ENCODE measurements at regions not wholly inside any gene's neighbourhood (a gene's known extent, or its start where the extent isn't known, plus 50 kb on each side); places are given as distances from the start of the nearest gene placed in this dataset.

DNA sequence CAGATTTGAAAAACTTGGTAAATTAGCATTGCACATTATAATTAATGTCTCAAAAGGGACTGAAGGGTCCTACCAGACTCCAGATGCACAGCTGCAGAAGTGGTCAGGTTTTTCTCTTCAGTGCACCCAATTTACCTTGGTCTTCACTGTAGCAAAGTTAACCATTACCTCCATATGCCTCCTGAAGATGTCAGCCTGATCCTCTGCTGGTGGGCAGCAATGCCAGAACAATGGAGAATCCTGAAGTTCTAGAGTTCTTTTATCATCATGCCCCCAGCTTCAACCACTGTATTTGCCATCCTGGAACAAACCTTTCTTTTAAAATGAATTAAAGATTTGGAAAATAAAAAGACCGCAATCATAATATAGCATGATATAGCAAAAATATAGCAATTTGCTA is 1774.8 kb upstream of the CELF4 start:
- Histone ChIP-seq H3K4me3 (ENCODE audit: low read length) (no peak overlapping the region), H3K4me1 (ENCODE audit: insufficient read depth, low read length) (no peaks in the 10 kb centered on the region), H2AFZ (ENCODE audit: low read length) (no peak overlapping the region), H3K27me3 (ENCODE audit: low read length) (no peaks in the 10 kb centered on the region), H3K27ac (ENCODE audit: low read length) (no peak overlapping the region), H3K9me2 (replicated peaks; ENCODE audit: low read length) (no peaks in the 10 kb centered on the region), H3K36me3 (ENCODE audit: low read depth, low read length) (no peaks in the 10 kb centered on the region), H3K9ac (ENCODE audit: low read length) (no peak overlapping the region), H3K9me3 (ENCODE audit: low read length) (no peaks in the 10 kb centered on the region), H4K20me1 (ENCODE audit: low read length) (no peaks in the 10 kb centered on the region), H3F3A (ENCODE audit: low read length, unreplicated experiment) (no peaks in the 10 kb centered on the region), H3K79me2 (ENCODE audit: low read length) (no peaks in the 10 kb centered on the region), H3K4me2 (ENCODE audit: low read length) (no peak overlapping the region)
- DNase-seq (no peak), ATAC-seq (no peak)
- ChIA-PET CTCF (no interaction called here), POLR2A (ENCODE audit: unreplicated experiment) (no interaction called here)
- TF ChIP-seq EZH2phosphoT487 (IDR thresholded peaks at IDR 0.05; ENCODE audit: borderline replicate concordance, low read length) (no peak), EZH2 (IDR thresholded peaks at IDR 0.05; ENCODE audit: low read length, unreplicated experiment) (no peak)
- TF ChIP-seq, protein P1, sequence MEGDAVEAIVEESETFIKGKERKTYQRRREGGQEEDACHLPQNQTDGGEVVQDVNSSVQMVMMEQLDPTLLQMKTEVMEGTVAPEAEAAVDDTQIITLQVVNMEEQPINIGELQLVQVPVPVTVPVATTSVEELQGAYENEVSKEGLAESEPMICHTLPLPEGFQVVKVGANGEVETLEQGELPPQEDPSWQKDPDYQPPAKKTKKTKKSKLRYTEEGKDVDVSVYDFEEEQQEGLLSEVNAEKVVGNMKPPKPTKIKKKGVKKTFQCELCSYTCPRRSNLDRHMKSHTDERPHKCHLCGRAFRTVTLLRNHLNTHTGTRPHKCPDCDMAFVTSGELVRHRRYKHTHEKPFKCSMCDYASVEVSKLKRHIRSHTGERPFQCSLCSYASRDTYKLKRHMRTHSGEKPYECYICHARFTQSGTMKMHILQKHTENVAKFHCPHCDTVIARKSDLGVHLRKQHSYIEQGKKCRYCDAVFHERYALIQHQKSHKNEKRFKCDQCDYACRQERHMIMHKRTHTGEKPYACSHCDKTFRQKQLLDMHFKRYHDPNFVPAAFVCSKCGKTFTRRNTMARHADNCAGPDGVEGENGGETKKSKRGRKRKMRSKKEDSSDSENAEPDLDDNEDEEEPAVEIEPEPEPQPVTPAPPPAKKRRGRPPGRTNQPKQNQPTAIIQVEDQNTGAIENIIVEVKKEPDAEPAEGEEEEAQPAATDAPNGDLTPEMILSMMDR (conservative IDR thresholded peaks at IDR 0.05; ENCODE audit: low read depth, low read length), result no peak
- no TSS peak for BruUV-seq (replicated peaks)
- intact Hi-C loops (cut with micrococcal nuclease), result no loop called here

DNA sequence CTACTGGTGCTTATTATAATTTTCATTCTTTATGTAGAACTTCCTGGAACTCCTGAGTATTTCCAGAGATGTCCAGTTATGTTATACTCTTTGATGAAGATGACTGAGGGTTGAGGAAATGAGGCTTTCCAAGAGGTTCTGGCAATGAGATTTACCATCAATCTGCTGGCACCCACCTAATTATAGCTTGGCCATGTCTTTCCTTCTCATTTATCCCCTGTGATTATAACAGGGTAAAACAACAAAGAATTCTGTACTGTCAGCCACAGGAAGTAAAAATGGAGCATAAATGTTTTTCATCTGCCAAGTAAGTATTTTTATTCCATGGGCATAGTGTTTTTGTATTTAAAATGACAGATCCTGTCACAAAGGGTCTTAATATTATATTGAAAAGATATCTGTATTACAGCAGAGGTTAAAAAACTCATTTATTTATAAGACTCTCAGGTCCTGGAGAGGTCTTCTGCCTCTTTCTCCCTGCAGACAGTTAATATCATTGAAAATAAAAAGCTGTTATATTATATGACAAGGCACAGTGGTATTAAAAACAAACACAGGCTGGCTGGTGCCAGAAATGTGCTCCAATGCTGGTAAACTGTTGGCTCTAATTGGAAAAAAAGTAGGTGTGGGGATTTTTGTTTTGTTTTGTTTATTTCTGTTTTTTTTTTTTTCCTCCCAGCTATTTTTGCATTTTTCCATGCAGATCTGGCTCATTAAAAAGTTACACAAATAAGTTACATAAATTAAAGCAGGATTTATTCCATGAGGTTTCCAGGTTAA is 1764.1 kb upstream of the CELF4 start:
- BruUV-seq (replicated peaks), result no TSS peak
- TF ChIP-seq EZH2 (IDR thresholded peaks at IDR 0.05; ENCODE audit: low read length, unreplicated experiment), result no peak
- TF ChIP-seq, protein P1 (conservative IDR thresholded peaks at IDR 0.05; ENCODE audit: low read depth, low read length), result no peak
- no peak for TF ChIP-seq EZH2phosphoT487 (IDR thresholded peaks at IDR 0.05; ENCODE audit: borderline replicate concordance, low read length)

DNA sequence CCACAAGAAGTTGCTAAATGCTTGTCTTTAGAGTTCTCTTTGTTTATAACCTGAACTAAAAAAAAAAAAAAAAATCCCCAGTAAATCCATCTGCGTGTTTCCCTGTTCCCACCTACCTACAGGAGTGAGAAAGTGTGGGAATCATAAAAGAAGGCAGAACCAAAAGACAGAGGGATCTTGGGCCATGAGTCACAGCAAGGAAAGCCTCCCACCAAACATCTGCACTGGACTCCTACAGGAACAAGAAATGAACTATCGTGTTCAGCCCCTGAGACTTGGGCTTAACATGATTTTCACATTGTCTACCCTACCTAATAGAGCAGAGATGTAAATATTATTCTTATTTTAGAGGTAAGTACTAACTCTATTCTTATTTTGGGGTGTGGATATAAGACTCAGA is 1761.2 kb upstream of the CELF4 start:
- CTCF ChIA-PET, result no interaction called here
- H4K20me1 ChIP-seq (ENCODE audit: low read length), result no peaks in the 10 kb centered on the region
- TF ChIP-seq EZH2 (IDR thresholded peaks at IDR 0.05; ENCODE audit: low read length, unreplicated experiment) (no peak), EZH2phosphoT487 (IDR thresholded peaks at IDR 0.05; ENCODE audit: borderline replicate concordance, low read length) (no peak)
- TF ChIP-seq, protein P1 (conservative IDR thresholded peaks at IDR 0.05; ENCODE audit: low read depth, low read length), result no peak
- H3K27me3 ChIP-seq (ENCODE audit: low read length), result no peaks in the 10 kb centered on the region
- H3K4me3 ChIP-seq (ENCODE audit: low read length), result no peak overlapping the region
- no peaks in the 10 kb centered on the region for H3K9me2 ChIP-seq (replicated peaks; ENCODE audit: low read length)
- H3K9me3 ChIP-seq (ENCODE audit: low read length), result no peaks in the 10 kb centered on the region
- no peaks in the 10 kb centered on the region for H3K36me3 ChIP-seq (ENCODE audit: low read depth, low read length)
- intact Hi-C loops (cut with micrococcal nuclease), result no loop called here
- H3K4me1 ChIP-seq (ENCODE audit: insufficient read depth, low read length), result no peaks in the 10 kb centered on the region
- no peaks in the 10 kb centered on the region for H3F3A ChIP-seq (ENCODE audit: low read length, unreplicated experiment)
- no peak overlapping the region for H3K9ac ChIP-seq (ENCODE audit: low read length)
- H3K27ac ChIP-seq (ENCODE audit: low read length), result no peak overlapping the region
- no peak overlapping the region for H3K4me2 ChIP-seq (ENCODE audit: low read length)
- ATAC-seq (no peak), DNase-seq (no peak)
- no peaks in the 10 kb centered on the region for H3K79me2 ChIP-seq (ENCODE audit: low read length)
- no TSS peak for BruUV-seq (replicated peaks)
- POLR2A ChIA-PET (ENCODE audit: unreplicated experiment), result no interaction called here
- H2AFZ ChIP-seq (ENCODE audit: low read length), result no peak overlapping the region

More for the DNA sequence above, 1764.1 kb upstream of the CELF4 start:
- H3K4me1 ChIP-seq (ENCODE audit: insufficient read depth, low read length), result no peaks in the 10 kb centered on the region
- H3K79me2 ChIP-seq (ENCODE audit: low read length), result no peaks in the 10 kb centered on the region
- POLR2A ChIA-PET (ENCODE audit: unreplicated experiment), result no interaction called here
- H3K9ac ChIP-seq (ENCODE audit: low read length), result no peak overlapping the region
- H3K27me3 ChIP-seq (ENCODE audit: low read length), result no peaks in the 10 kb centered on the region
- no peaks in the 10 kb centered on the region for H3K9me3 ChIP-seq (ENCODE audit: low read length)
- intact Hi-C loops (cut with micrococcal nuclease), result no loop called here
- ATAC-seq, result no peak
- no peaks in the 10 kb centered on the region for H3K9me2 ChIP-seq (replicated peaks; ENCODE audit: low read length)
- H3K27ac ChIP-seq (ENCODE audit: low read length), result no peak overlapping the region
- CTCF ChIA-PET, result no interaction called here
- no peaks in the 10 kb centered on the region for H3K36me3 ChIP-seq (ENCODE audit: low read depth, low read length)
- no peak overlapping the region for H2AFZ ChIP-seq (ENCODE audit: low read length)
- H3K4me2 ChIP-seq (ENCODE audit: low read length), result no peak overlapping the region
- no peaks in the 10 kb centered on the region for H4K20me1 ChIP-seq (ENCODE audit: low read length)
- no peaks in the 10 kb centered on the region for H3F3A ChIP-seq (ENCODE audit: low read length, unreplicated experiment)
- no peak overlapping the region for H3K4me3 ChIP-seq (ENCODE audit: low read length)
- DNase-seq, result no peak
